Ectodermal cell (in vitro differentiated cells): ENCODE measurements at regions not wholly inside any gene's neighbourhood (a gene's known extent, or its start where the extent isn't known, plus 50 kb on each side); places are given as distances from the start of the nearest gene placed in this dataset.

Source experiments
- H3K27ac ChIP-seq: 2 replicates; pipeline ENCODE4 v1.7.0; 2013; ENCODE audit warnings: mild to moderate bottlenecking, low read depth, low read length; ENCODE audit not compliant: insufficient read depth, poor library complexity, severe bottlenecking
- H3K27me3 ChIP-seq: 2 replicates; pipeline ENCODE4 v1.7.0; 2013; ENCODE audit warnings: mild to moderate bottlenecking, low read length; ENCODE audit not compliant: insufficient read depth, control insufficient read depth, poor library complexity, severe bottlenecking
- H3K36me3 ChIP-seq: one replicate; pipeline ENCODE4 v1.7.0; 2013; ENCODE audit warnings: low read length; ENCODE audit not compliant: control insufficient read depth, insufficient read depth
- H3K4me1 ChIP-seq: one replicate; pipeline ENCODE4 v1.7.0; 2013; ENCODE audit warnings: low read length; ENCODE audit not compliant: control insufficient read depth, insufficient read depth
- H3K4me3 ChIP-seq: 2 replicates; pipeline ENCODE4 v1.7.0; 2013; ENCODE audit warnings: low read depth, low read length, control low read depth; ENCODE audit not compliant: insufficient read depth
- H3K9me3 ChIP-seq: 2 replicates; pipeline ENCODE4 v1.7.0; 2013; ENCODE audit warnings: mild to moderate bottlenecking, low read length, moderate library complexity; ENCODE audit not compliant: control insufficient read depth
- WGBS, 2 experiments: methylation state at CpG; one replicate each; pipeline ENCODE4 v1.1.7; 2013; ENCODE audit warnings: missing lambda C conversion rate in 2 of 2; 5-methylcytosine and 5-hydroxymethylcytosine counted together

DNA sequence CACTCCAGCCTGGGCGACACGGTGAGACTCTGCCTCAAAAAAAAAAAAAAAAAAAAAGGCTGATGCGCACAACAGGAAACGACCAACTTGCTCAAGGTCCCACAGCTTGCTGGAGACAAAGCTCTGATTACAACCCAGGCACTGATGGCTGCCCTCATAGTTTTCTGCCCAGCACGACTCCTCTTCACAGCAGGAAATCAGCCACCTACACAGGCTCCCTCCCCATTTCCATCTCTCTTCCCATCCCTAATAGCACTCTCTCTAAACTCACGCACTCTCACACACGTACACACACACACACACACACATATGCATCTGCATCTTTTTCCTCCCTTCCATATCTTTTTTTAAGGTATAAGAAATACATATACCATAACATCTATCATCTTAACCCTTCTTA lies 153.5 kb upstream of the SOD1 start:
- Histone ChIP-seq H3K4me3 (no peak overlapping the region), H3K4me1 (peaks cover 4% of the 10 kb centered on the region), H3K27me3 (no peaks in the 10 kb centered on the region), H3K9me3 (no peaks in the 10 kb centered on the region), H3K36me3 (no peaks in the 10 kb centered on the region), H3K27ac (no peak overlapping the region)
- 53 to 60% methylated on average over 7 of the region's 7 CpGs for WGBS, 2 experiments

DNA sequence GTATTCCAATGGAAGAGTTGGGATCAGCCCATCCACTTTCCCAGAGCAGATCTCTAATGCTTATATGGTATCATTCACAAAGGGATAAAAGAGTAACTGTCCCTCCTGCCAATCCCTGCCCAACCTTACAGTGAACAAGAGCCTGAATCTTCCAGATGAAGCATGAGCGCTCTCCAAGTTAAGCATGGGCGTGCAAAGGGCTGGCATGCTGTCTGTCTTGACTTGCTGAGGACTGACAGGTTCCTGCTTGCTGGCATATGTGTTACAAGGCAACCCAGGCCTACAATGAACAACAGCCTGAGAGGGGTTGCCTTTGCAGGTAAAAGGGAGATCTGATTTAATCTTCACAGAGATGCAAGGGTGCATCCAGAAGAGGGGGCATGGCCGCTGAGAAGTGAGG lies 155.6 kb upstream of the SOD1 start:
- 97% methylated on average over 3 of the region's 3 CpGs for WGBS, 2 experiments
- H3K27me3 ChIP-seq, result no peaks in the 10 kb centered on the region
- no peak overlapping the region for H3K27ac ChIP-seq
- no peaks in the 10 kb centered on the region for H3K9me3 ChIP-seq
- H3K4me3 ChIP-seq, result no peak overlapping the region
- no peaks in the 10 kb centered on the region for H3K36me3 ChIP-seq
- peaks cover 4% of the 10 kb centered on the region for H3K4me1 ChIP-seq

DNA sequence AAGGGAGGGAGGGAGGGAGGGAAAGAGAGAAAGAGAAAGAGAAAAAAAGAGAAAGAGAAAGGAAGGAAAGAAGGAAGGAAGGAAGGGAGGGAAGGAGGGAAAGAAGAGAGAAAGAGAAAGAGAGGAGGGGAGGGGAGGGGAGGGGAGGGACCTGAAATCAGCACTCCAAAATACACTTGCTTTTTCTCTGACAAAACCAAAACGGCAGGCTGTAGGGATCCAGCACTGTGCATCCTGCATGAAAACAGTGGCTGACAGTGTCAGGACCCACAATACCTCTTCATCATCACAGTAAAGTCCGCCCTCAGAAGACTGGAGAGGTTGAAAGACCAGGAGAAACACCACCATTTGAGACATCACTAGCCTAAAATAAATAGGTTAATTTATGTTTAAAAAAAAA lies 156.0 kb upstream of the SOD1 start:
- peaks cover under 1% of the 10 kb centered on the region for H3K4me1 ChIP-seq
- H3K27ac ChIP-seq, result no peak overlapping the region
- no peaks in the 10 kb centered on the region for H3K9me3 ChIP-seq
- 88 to 92% methylated on average over 2 of the region's 2 CpGs for WGBS, 2 experiments
- no peaks in the 10 kb centered on the region for H3K36me3 ChIP-seq
- H3K27me3 ChIP-seq, result no peaks in the 10 kb centered on the region
- H3K4me3 ChIP-seq, result no peak overlapping the region

DNA sequence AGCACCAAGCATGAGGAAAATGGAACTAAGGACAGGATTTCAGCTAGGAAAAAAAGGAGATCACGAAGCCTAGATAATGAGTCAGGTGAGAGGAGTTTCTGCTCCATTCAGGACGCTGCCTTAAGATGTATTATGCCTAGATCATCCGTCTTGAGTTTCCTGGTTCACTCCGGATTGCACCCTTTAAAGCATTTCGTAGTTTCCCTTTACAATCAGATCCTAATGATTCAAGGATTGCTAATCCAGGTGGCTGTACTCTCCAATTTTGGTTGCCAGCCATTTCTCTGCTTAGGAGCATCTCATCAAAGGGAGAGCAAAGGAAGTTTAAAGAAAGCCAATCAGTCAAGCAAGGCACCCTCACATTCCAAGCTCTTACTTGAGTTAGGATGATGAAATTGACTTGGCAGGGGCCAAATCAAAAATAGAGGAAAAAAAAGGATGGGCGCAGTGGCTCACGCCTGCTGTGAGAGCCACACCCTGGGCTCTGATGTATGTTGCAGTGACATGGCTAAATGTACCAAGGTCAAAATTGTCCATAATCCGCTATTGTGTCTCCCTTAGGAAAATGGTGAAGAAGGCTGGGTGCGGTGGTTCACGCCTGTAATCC lies 156.9 kb upstream of the SOD1 start:
- Histone ChIP-seq H3K27ac (no peak overlapping the region), H3K4me1 (no peaks in the 10 kb centered on the region), H3K4me3 (no peak overlapping the region), H3K27me3 (no peaks in the 10 kb centered on the region), H3K9me3 (no peaks in the 10 kb centered on the region), H3K36me3 (no peaks in the 10 kb centered on the region)
- WGBS, 2 experiments, result 95 to 96% methylated on average over 10 of the region's 10 CpGs

DNA sequence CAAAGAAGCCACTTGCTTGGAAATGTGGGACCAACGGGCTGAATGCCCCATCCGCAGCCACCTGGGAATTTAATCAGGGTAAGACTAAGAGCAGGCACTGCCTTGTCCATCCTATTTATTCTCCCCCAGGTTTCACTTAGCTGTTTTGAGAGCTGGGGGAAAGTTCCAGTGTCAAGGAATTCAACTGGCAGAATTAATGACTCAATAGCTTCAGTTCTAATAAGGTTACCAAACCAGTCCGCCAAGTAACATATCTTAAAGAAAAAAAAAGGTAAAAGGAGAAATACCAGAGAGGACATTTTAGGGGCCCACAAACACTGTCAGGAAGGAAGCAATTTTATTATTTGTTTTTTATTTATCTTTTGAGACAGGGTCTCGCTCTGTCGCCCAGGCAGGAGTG lies 157.6 kb upstream of the SOD1 start:
- H3K9me3 ChIP-seq, result no peaks in the 10 kb centered on the region
- H3K36me3 ChIP-seq, result no peaks in the 10 kb centered on the region
- no peaks in the 10 kb centered on the region for H3K27me3 ChIP-seq
- WGBS, 2 experiments, result 89 to 96% methylated on average over 5 of the region's 5 CpGs
- no peak overlapping the region for H3K4me3 ChIP-seq
- H3K4me1 ChIP-seq, result no peaks in the 10 kb centered on the region
- no peak overlapping the region for H3K27ac ChIP-seq

DNA sequence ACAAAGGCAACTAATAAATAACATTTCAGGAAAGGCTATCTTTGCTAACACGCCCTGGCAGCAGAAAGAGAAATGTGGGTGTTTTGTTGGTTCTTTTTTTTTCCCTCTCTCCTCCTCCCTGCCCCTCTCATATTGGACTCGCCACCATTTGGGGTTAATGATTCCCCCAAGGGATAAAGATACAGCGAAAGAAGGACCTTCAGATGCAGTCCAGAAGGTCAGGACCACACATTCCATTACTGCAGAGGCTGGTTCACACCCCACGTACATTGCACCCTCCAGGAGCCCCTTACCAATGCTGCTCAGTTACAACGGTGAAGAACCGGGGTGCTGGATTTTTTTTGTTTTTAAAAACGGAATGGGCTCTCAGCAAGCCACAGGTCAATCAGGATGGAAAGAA lies 156.9 kb upstream of the TIAM1 start:
- Histone ChIP-seq H3K36me3 (no peaks in the 10 kb centered on the region), H3K27me3 (no peaks in the 10 kb centered on the region), H3K4me1 (no peaks in the 10 kb centered on the region), H3K9me3 (no peaks in the 10 kb centered on the region), H3K27ac (no peak overlapping the region), H3K4me3 (no peak overlapping the region)
- 93% methylated on average over 6 to 7 of the region's 7 CpGs for WGBS, 2 experiments

DNA sequence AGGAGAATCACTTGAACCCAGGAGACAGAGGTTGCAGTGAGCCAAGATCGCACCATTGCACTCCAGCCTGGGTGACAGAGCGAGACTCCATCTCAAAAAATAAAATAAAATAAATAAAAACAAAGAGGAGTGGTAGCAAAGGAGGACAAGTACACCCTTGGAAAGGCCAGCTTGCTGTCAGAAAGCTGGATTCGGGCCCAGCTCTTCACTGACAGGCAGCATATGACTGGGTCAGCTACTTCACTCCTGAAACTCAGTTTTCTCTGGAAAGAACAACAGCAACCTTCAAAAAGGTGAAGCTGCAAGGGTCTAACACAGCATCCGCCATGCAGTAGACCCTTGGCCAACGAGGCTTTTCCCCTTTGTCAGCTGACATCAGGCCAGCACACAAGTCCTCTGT lies 156.0 kb upstream of the TIAM1 start:
- no peak overlapping the region for H3K27ac ChIP-seq
- no peaks in the 10 kb centered on the region for H3K27me3 ChIP-seq
- H3K4me3 ChIP-seq, result no peak overlapping the region
- H3K4me1 ChIP-seq, result no peaks in the 10 kb centered on the region
- no peaks in the 10 kb centered on the region for H3K9me3 ChIP-seq
- WGBS, 2 experiments, result 94% methylated on average over 5 of the region's 5 CpGs
- H3K36me3 ChIP-seq, result no peaks in the 10 kb centered on the region

DNA sequence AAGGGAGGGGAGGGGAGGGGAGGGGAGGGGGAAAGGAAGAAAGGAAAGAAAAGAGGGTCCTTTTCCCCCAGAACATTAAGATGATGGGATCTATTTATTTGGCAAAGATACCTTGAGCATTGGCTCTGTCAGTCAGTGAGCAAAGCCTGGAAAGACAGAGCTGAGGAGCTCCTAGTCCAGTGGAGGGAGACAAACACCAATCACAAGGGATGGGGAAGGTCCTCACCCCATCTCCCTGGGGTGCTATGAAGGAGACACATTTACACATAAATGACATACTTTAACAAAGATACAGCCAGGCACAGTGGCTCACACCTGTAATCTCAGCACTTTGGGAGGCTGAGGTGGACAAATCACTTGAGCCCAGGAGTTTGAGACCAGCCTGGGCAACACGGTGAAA lies 154.9 kb upstream of the TIAM1 start:
- WGBS, 2 experiments, result 89 to 90% methylated on average over 1 of the region's 1 CpG
- Histone ChIP-seq H3K27ac (no peak overlapping the region), H3K27me3 (no peaks in the 10 kb centered on the region), H3K4me1 (no peaks in the 10 kb centered on the region), H3K36me3 (no peaks in the 10 kb centered on the region), H3K9me3 (no peaks in the 10 kb centered on the region), H3K4me3 (no peak overlapping the region)

DNA sequence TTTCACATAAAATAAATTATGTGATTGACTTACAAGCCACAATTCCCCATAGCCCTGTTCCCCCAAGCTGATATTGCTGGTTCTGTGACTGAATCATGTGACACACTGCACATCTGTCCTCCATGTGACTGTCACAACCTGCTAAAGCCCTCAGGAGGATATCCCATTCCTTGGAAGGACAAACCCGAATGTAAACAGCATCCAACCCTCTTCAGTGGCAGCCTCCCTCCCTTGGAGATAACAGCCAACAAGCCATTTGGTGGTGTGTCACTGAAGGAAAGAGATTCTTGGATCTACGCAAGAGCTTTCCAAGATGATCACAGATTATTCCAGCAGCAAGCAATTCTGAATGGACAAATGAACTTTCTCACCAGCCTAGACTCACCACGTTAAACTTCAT lies 153.9 kb upstream of the TIAM1 start:
- Histone ChIP-seq H3K9me3 (no peaks in the 10 kb centered on the region), H3K4me3 (no peak overlapping the region), H3K4me1 (no peaks in the 10 kb centered on the region), H3K27me3 (no peaks in the 10 kb centered on the region), H3K36me3 (no peaks in the 10 kb centered on the region), H3K27ac (no peak overlapping the region)
- 92 to 97% methylated on average over 3 of the region's 3 CpGs for WGBS, 2 experiments

DNA sequence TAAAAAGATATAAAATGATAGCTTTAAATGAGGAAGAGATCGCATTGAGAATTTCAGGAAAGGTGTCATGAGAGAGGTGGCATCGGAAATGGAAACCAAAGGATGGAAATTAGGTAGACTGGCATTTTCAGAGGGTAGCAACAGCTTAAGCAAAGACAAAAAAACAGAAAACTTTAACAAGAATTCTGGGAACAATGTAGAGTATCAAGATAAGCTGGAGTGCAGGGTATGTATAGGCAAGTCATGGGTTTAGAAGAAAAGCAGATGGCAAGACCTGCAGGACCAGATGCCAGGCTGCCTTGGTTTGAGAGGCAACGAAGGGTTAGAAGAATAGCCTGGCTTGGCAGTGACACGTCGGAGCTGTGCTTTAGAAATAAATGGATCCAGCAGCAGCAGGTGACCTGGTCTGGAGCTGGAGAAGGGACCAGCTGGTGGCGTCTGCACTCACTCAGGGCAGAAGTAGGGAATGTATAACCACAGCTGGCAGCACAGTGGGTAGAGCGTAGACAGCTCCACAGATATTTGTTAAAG lies 149.4 kb upstream of the TIAM1 start:
- Histone ChIP-seq H3K36me3 (no peaks in the 10 kb centered on the region), H3K9me3 (no peaks in the 10 kb centered on the region), H3K4me3 (no peak overlapping the region), H3K4me1 (no peaks in the 10 kb centered on the region), H3K27ac (no peak overlapping the region), H3K27me3 (no peaks in the 10 kb centered on the region)
- WGBS, 2 experiments, result 85 to 88% methylated on average over 7 of the region's 7 CpGs

DNA sequence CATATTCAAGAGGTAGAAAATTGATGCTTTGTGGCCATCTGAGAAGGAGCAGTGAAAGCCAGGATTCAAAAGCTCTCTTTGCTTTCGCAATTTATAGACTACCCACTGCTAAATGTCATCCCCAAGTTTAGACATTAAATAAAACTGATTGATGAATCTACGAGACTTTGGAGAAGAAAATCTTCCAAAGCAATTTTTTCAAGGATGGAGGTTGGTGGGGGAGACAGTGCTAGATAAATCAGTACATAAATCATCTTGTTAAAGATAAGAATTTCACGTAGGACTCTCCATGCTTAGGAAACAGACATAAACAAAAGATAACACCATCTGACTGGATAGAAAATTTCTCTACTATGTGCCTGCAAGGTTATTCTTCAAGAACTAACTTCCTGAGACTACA lies 147.6 kb upstream of the TIAM1 start:
- 96 to 100% methylated on average over 2 to 3 of the region's 3 CpGs for WGBS, 2 experiments
- Histone ChIP-seq H3K9me3 (no peaks in the 10 kb centered on the region), H3K36me3 (peaks cover 6% of the 10 kb centered on the region), H3K27ac (no peak overlapping the region), H3K27me3 (no peaks in the 10 kb centered on the region), H3K4me1 (no peaks in the 10 kb centered on the region), H3K4me3 (no peak overlapping the region)
